Activated CD4-positive, CD25-positive, alpha-beta regulatory T cell treated with anti-CD3 and anti-CD28 coated beads, Interleukin-2, amount 50 U/mL, for 72 hours (primary cell): ENCODE measurements at regions not wholly inside any gene's neighbourhood (a gene's known extent, or its start where the extent isn't known, plus 50 kb on each side); places are given as distances from the start of the nearest gene placed in this dataset.

ENCODE experiments used
- DNase-seq: peaks from one replicate; pipeline ENCODE4 v3.0.0; 2021

DNA sequence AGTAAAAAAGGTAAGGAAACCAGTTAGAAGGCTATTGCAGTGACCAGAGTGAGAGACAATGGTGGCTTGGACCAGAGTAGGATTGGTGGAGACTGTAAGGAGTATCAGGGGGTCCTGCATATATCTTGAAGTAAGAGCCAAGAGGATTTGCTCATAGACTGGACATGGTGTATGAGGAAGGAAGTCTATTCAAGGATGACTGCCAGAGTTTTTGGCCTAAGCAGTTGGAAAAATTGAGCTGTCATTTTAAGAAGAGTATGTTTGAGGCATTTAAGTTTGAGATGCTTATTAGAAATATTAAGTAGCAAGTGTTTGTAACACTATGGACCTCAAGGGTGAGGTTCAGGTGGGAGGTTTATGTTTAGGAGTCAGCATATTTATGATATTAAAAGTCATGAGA, 596.6 kb downstream of the METTL15 start:
- no peak for DNase-seq

DNA sequence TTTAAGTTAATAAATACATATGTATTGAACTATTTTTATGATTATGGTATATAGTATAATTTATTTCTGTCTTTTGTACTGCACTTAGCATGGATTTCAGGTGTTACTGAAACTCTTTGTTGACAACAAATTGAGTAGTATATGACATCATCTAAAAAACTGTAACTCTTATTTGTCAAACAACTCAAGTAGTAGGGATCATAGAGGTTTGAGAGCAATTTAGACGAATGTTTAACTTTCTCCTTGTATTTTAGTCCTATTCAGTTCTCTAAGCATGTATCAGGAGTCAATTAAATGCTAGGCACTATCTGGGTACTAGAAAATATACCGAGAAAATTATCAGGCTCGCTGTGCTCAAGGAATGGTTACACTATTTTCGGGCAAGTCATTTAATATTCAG, 595.2 kb downstream of the METTL15 start:
- DNase-seq: no peak

DNA sequence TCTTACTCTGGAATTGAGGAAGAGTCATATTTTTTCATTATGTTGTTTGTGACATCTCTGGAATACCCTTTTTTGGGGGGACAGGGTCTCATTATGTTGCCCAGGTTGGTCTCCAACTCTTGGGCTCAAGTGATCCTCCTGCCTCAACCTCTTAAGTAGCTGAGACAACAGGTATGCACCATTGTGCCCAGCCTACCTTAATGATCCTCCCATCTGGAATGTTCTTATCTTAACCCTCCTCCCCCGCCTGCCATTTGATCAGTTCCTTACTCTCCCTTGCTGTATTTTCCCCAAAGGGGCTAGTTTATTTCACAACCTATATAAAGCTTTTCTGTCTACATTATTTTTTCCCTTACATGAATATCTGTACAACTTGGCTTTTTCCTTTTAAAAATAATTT, 594.7 kb downstream of the METTL15 start:
- DNase-seq: no peak

DNA sequence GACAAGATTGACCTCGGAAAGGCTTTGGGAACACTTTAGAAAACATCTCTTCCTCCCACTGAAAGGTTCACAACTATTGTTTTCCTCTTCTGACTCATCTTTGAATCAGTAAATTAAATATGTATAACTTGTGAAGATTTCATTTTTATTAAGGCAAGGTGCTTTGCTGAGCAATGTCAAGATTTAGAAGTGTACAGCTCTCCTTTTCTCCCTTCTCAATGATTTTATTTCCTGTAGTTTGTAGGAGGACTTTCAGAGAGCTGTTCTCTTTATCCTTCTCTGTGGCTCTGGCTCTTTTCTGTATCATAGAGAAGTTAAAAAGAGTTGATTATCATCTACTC, 594.2 kb downstream of the METTL15 start:
- DNase-seq: no peak

DNA sequence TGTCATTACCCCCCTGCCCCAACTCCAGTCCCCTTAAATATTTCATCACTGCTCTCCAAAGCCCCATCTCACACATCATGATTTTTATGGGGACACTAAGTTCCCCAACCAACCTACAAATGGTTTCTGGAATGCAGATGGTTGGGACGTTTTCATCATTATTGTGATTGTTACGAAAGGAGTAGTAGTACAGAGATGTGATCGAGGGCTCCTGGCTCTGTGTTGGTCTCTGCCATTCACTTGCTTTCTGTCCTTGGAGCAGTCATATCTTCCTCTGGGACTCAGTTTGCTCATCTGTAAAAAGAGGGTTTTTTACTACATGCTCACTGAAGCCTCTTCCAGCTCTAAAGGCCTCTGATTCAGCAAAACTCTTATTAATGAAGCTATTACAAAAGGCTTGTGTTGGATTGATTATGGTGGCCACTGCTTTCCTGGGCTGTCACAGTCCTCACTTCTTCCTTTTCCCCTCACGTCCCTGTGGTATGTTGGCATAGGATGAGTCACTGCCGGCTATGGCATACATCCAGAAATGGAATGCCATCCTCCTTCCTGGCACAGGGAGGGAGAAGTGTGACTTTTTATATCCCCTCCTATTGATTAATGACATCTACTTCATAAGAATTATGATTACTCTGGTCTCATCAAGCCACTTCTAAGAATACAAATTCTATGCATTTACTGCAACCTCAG, 593.7 kb downstream of the METTL15 start:
- no peak for DNase-seq

DNA sequence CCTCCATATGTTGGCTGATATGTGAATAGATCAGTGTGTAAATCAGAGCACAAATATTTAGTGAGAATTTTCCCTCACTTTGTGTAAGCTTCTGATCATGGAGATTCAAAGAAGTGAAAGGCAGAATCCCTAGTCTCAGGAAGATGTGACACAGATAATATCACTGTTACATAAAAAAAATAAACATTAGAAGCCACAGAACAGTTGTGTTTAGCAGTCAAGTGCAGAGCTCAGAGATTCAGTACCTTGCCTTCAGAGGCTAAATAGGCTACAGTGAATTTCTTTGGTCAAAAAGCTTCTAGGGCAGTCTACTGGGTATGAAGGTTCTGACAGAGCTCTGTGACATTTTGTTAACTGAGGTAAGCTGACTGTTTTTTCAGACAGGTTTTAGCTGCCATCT, 591.5 kb downstream of the METTL15 start:
- no peak for DNase-seq

DNA sequence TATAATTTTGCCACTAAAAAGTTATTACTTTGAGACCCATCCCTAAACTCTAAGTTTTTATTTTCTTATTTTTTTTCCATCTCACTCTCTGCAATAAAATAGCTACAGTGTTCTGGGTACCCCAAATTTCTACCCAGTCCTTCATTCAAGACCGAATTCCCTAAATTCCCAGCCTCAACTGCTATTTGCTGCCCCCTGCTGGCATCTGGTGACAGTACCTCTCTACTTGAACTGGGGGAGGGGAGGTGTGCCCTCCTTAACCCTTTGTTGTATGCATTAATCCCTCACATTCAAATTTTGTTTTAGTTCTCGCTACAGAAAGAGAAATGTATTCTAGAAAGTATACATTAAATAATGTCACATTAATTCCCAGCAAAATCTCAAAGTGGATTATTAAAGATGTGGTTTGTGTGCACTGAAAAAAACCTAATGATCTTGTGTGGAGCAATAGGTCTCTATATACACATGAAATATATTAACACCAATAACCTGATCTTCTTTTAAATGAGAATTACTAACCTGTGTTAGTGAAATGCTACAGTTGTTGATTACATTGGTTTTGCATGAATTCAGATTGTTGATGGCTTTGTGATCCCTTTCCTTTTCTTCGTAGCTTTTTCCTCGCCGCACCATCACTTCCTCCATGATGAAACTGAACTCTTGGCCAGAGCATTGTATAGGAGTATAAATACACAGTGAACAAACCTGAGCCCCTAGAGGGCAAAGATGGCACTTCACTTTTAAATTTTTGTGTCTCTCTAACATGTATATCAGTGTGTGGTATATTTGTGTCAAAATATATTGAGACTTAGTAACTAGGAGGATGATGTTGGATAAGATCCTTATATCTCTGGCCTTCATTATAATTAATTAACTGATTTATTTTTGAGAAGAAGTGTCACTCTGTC, 590.0 kb downstream of the METTL15 start:
- DNase-seq: peak; percentile 30

DNA sequence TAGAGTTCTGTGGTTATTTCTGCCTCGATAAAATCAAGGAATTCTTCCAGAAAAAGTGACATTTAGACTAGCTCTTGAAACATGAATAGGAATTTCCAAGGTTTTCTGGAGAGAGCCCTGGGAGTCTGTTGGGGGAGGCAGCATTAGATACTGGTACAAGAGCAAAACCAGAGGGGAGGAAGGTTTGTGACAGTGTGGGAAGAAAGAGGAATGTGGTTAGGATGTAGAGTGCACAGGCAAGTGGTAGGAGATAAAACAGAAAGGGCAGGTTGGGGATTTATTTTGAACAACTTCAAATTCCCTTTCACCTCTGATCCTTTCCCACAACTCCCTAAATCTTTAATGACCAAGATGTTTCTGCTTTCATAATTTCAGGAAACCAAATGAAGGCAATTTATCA, 588.4 kb downstream of the METTL15 start:
- no peak for DNase-seq

DNA sequence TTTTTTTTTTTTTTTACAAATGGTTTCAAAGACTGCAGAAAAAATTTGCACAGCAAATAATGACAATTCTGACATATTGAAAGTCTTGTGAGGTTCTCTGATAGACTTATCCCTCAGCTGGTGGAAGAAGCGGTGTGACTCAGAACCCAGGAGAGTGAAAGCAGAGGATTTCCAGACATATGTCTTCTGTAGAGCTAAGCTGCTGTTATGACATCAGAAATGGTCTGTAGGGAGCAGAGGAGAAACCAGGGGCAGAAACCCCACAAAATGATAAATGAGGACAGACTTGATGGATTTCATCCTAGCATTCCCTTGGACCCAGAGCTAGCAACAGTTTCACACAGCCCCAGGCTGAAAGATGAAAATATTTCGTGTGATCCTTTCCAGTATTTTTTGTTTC, 582.6 kb downstream of the METTL15 start:
- DNase-seq: no peak

DNA sequence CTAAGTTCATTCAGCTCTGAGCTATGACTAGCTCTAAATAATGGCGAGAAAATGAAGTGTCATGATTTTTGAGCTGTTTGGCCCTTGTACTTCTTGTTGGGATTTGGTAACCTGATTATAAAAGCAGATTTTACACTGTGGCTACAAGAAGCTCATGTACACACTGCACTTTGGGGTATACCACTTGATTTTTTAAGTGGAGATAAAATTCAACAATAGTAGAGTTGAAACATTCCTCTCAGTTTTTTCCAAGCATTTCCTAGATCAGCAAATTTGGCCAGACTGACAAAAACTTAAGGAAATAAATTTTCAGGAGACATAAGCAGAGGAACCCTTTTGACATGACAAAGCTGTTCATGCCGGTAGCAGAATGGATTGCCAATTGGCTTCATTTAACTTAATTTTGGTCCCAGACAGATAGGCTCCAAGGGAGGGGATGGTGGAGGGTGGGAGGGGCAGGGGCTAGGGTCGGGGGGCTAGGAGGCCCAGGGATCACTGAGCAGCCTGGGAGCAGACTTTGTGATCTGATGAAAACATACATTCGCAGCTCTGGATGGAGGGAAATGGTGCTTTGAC, 575.9 kb downstream of the METTL15 start:
- no peak for DNase-seq

DNA sequence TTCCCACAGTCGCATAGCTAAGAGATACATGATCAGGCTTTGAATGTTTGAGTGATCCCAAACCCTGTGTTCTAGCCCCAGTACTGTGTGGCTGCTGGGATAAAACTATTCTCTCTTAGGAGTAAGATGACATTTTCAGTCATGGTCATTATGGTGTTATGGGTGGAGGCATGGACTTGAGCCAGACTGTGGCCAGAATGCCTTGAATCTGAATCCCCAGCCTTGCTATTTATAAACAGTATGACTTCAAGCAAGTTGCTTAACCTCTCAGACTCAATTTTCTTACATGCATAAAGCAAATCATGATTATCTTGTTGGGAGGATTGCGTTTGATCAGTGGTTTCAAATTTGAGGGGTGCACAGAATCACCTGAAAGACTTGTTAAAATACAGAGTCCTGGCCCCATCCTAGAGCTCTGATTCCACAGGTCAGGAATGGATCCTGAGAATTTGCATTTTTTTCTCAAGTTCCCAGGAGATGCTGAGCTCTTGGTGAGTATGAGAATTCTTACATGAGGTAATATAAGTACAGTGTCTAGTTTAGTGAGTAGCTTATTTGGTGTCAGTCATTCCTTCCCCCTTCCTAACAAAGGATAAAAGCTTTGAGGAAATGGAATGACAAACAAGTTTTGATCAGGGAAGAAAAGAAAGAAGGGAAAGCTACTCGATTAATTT, 571.7 kb downstream of the METTL15 start:
- DNase-seq: no peak

DNA sequence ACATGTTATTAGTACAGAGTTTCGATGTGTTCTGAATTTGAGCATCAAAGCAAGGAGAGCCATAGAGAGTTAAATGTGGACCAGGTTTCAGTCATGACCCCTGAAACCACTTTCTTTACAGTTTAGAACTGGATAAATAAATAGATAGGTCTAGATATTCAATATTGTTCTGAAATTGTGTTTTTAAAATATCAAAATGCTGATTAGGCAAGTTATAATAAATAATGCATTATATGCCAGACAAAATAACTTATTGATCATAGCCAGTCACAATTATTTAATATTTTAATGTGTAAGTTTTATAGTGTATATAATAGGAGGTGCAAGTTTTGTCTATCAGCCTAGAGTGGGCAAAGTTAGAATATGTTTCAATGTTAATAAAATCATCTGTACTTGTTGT, 569.5 kb downstream of the METTL15 start:
- no peak for DNase-seq

DNA sequence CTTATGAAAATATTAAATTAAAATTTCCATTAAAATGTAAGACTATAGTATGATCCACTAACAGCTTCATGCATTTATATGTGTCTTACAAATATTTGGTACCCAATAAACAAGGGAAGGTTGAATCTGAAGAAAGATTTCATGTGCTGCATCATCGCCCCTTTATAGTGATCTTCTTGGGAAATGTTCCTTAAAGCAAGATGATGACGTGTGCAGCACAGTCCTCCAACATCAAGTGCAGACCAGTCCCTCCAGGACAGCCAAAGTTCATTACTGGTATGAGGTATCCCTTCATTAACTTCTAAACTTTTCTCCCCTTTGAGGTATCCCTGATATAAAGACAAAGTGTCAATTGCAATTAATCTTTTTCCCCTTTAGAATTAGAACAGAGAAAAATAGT, 567.0 kb downstream of the METTL15 start:
- DNase-seq: no peak

DNA sequence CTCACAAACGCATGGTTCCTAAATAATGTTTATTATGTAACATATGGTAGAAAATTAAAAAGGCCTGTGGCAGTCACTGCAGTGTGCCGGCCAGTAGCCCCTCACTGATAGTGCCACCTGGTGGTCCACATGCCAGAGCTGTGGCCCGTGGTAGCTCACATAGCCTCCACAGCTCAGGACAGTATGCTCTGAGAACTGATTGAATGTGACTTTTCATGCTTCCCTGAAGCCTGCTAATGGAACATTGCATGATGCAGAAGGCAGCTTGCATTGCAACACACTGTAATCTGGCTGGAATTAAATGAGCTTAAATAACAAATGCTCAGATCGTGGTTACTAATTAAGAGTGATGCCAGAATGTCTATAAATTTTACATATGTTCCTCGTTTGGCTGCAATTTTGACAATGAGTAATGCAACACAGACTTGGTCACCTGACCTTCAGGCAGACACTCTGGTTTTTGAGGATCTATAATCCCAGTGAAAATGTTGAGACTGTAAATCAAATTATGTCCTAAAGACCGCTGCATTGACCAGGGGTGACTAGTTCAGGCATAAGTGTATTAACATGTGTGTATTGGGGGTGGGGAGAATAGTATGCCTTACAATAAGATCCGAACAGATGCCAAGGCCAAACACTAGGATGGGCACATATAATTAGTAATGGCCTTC, 566.4 kb downstream of the METTL15 start:
- DNase-seq: no peak

DNA sequence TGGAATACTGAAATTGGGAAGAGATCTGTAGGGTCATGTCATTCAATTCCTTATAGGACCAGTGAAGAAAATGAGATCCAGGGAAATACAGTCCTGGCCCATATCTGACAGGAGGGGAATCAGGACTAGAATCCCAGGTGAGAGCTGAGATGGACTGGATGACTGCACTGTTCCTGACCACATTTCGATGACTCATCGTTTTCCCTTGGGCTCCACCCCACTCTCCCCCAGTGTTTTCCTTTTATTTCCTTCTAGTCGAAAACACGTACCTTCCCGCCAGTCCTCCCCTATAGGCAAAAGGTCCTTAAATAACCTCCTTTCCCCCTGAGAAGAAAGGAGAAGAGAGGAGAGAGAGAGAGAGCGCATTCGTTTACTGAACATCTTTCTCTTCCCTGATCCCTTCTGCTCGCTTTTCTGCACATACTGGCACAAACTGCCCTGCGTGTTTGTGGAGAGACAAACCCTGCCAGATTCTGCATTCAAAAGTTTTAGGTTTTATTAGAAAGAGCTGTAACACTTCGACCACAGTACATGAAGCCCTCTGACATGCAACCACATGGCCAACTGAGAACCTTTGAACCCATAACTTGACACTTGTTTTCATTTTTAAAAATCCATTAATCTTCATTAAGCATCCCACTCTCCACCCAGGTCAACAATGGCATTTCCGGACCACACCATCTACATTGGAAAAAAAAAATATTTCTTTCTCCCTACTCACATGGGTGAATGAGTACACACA, 565.7 kb downstream of the METTL15 start:
- DNase-seq: no peak

DNA sequence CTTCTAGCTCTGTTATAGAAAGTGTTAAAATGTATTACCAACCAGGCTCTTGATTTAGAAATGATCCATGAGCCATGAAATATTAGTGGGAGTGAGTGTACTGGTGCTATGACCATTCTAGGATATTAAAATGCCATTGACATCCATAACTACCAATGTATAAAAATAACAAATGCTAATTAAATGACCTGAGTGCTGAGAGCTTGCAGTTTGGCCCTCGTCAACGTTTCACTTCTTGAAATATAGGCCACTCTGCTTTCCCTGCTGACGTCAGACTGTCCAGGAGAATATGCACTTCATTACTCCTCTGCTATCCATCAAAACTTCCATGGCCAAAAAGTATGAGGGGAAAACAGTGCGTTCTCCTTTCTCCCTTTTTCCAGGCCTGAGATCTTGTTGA, 563.1 kb downstream of the METTL15 start:
- no peak for DNase-seq

DNA sequence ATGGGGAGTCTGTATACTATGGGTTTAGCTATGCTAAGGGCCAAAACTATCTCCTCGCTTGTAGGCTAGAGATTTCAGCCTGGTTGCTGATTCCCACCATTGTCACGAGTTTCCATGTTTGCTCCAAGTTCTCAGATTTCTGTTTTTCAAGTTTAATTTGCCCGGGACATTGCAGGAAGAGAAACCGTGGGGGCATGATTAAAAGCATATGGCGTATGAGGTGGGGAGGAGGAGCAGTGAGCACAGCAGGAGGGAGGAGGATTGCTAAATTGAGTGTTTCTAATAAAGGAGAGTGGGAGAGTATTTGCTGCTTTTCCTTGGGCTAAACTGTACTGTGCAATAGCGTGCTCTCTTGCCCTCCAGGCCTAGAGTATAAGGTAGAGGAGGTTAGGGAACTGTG, 558.4 kb downstream of the METTL15 start:
- no peak for DNase-seq

DNA sequence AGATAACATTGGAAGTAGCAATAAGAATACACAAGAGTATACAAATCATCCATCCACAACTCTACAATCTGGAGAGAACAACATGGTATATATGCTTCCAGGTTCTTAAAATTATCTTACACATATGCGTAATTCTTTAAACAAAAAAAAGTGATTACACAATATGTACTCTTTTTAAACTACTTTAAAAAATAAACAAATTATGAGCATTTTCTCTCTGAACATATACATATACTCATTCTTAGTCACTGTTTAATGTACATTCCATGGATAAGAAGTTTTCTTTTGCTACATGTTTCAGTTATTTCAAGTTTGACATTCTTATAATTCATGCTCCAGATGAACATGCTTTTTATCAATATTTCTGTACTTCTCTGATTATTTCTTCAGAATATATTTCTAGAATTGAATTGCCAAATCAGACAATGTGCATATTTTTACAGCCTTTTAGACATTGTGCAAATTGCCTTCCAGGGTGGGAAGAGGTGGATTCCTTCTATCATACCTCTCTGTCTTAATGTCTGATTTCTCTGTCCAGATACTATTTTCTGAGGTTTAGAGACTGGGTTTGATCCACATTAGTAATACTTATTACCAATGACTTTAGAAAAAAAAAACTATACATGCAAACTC, 551.6 kb downstream of the METTL15 start:
- no peak for DNase-seq

DNA sequence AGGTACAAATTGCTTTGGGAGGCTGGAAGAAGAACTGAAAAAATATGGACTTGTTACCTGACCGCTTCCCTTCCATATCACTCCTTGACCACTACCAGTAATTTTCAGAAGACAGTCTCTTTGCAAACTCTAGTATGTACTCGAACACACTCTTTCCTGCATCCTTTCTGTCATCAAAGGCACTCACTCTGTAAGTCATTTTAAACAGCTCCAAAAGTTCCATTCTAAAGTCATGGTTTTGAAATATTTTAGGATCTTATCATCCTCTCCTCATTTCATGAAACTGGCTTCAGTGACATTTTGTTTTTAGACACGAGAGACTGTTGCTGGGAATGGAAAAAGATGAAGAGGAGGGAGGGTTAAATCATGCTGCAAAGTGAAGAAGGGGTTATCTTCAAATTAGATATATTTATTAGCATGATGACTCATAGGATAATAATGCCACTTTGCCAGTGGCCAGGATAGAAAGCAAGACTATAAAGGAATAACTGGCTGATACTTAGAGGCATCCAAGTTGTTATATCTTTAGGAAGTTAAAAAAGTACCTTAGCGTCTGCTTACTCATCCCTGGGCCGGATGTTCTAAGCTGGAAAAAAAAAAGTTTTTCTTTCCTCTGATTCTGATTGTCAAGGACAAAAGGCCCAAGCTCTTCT, 549.3 kb downstream of the METTL15 start:
- DNase-seq: no peak

DNA sequence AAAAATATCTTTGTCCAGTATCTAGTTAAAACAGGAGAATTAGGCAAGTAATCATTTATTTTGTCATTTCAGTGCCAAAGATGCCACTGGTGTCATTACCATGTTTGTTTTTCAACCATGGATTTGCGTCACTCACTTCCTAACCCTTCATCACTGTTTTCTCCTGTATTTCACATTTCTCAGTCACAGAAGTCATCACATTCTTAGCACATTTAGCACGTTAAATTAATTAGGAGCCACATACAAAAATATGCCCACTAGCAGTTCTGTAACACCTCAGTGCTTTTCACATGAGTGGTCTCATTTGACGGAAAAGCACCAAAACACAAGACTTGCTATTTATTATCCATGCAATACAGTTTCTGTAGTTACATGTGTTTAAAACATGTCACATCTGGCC, 546.0 kb downstream of the METTL15 start:
- DNase-seq: no peak

DNA sequence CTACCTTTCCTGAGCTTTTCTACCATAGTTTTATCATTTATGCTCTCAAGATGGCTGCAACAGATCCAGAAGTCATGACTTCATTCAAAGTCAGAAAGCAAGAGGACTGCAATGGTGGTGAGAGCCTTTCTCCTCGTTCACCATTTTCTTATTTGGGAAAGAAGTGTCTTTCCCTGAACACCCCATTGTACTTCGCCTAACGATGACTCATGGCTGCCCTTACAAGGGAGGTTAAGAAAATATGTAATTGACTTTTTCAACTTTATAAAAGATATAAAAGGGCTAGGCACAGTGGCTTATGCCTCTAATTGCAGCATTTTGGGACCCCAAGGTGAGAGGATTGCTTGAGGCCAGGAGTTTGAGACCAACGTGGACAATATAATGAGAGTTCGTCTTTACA, 541.7 kb downstream of the METTL15 start:
- DNase-seq: no peak
